IMR-90 (cell line): ENCODE measurements at regions not wholly inside any gene's neighbourhood (a gene's known extent, or its start where the extent isn't known, plus 50 kb on each side); places are given as distances from the start of the nearest gene placed in this dataset.

Experiments
- ATAC-seq: fragments of 200-7000 bp; cut with Tn5 transposase; 2 replicates; pipeline ENCODE4 v1.9.1; 2020; ENCODE audit warnings: low read depth, mild to moderate bottlenecking, moderate library complexity
- BruUV-seq: library from RNA; stranded (reverse); fragments of 400-500 nt; replicated peaks from 2 replicates; lab custom pipeline; 2021; lab: Mats Ljungman, UMichigan
- CTCF ChIA-PET: fragments of 300-600 bp; formaldehyde crosslinking; extraction: SDS; loops from one replicate; lab custom pipeline; 2021; ENCODE audit warnings: antibody characterized with exemption; lab: Yijun Ruan, JAX
- POLR2A ChIA-PET: fragments of 300-600 bp; sonication (Branson Sonifier 250); formaldehyde crosslinking; loops from one replicate; lab custom pipeline; 2022; ENCODE audit warnings: antibody characterized with exemption; ENCODE audit not compliant: unreplicated experiment; lab: Charles Lee
- DNase-seq: peaks from one replicate; pipeline ENCODE4 v3.0.0; 2013
- H2AFZ ChIP-seq: replicated peaks from 2 replicates; pipeline ENCODE3; 2013; ENCODE audit warnings: low read length, mild to moderate bottlenecking; ENCODE audit not compliant: poor library complexity
- H2AK5ac ChIP-seq: 2 replicates; pipeline ENCODE4 v1.6.1; 2013; ENCODE audit warnings: low read depth, low read length, inconsistent platforms
- H2AK9ac ChIP-seq: replicated peaks from 2 replicates; pipeline ENCODE3; 2013; ENCODE audit warnings: mild to moderate bottlenecking, low read depth, low read length, moderate library complexity; ENCODE audit not compliant: poor library complexity
- H2BK120ac ChIP-seq: 2 replicates; pipeline ENCODE4 v1.6.1; 2013; ENCODE audit warnings: low read depth, low read length, inconsistent platforms
- H2BK15ac ChIP-seq: 3 replicates; pipeline ENCODE4 v1.6.1; 2013; ENCODE audit warnings: low read depth, low read length, inconsistent platforms
- H2BK20ac ChIP-seq: 2 replicates; pipeline ENCODE4 v1.6.1; 2013; ENCODE audit warnings: low read depth, mild to moderate bottlenecking, inconsistent platforms, low read length, moderate library complexity
- H2BK5ac ChIP-seq: 2 replicates; pipeline ENCODE4 v1.6.1; 2013; ENCODE audit warnings: mild to moderate bottlenecking, low read depth, low read length, inconsistent platforms; ENCODE audit not compliant: poor library complexity, severe bottlenecking
- H3K14ac ChIP-seq: replicated peaks from 2 replicates; pipeline ENCODE4 v1.6.1; 2013; ENCODE audit warnings: low read depth, low read length, inconsistent platforms
- H3K18ac ChIP-seq: 2 replicates; pipeline ENCODE4 v1.6.1; 2013; ENCODE audit warnings: low read depth, low read length, control low read depth
- H3K23ac ChIP-seq: 2 replicates; pipeline ENCODE4 v1.6.1; 2013; ENCODE audit warnings: low read depth, low read length, inconsistent platforms
- H3K27ac ChIP-seq: 2 replicates; pipeline ENCODE4 v1.5.1; 2013; ENCODE audit warnings: mild to moderate bottlenecking, control low read depth, low read length; ENCODE audit not compliant: insufficient read depth
- H3K27me3 ChIP-seq: 2 replicates; pipeline ENCODE4 v1.6.1; 2013; ENCODE audit warnings: low read length; ENCODE audit not compliant: control insufficient read depth, insufficient read depth
- H3K36me3 ChIP-seq: 2 replicates; pipeline ENCODE4 v1.6.1; 2013; ENCODE audit warnings: low read length, mixed read lengths; ENCODE audit not compliant: control insufficient read depth, insufficient read depth
- H3K4ac ChIP-seq: 2 replicates; pipeline ENCODE4 v1.6.1; 2013; ENCODE audit warnings: low read depth, low read length, inconsistent platforms
- H3K4me1 ChIP-seq: 2 replicates; pipeline ENCODE4 v1.6.1; 2013; ENCODE audit warnings: low read length, mixed read lengths; ENCODE audit not compliant: control insufficient read depth, insufficient read depth
- H3K4me2 ChIP-seq: 2 replicates; pipeline ENCODE4 v1.6.1; 2013; ENCODE audit warnings: low read depth, mild to moderate bottlenecking, control low read depth, low read length, moderate library complexity
- H3K4me3 ChIP-seq: 2 replicates; pipeline ENCODE4 v1.5.1; 2013; ENCODE audit warnings: low read depth, mild to moderate bottlenecking, control low read depth, low read length, moderate library complexity; ENCODE audit not compliant: insufficient read depth
- H3K56ac ChIP-seq: 2 replicates; pipeline ENCODE4 v1.6.1; 2013; ENCODE audit warnings: low read length, inconsistent platforms; ENCODE audit not compliant: insufficient read depth; ENCODE audit errors: extremely low read depth
- H3K79me1 ChIP-seq, 2 experiments: 2 replicates each; pipeline ENCODE4 v1.6.1; 2013; ENCODE audit warnings: low read length in 2 of 2, inconsistent platforms in 1 of 2, low read depth in 1 of 2
- H3K9ac ChIP-seq: 2 replicates; pipeline ENCODE4 v1.6.1; 2013; ENCODE audit warnings: low read depth, low read length, control low read depth
- H3K9me1 ChIP-seq: 2 replicates; pipeline ENCODE4 v1.6.1; 2013; ENCODE audit warnings: low read length, inconsistent platforms; ENCODE audit not compliant: insufficient read depth
- H3K9me3 ChIP-seq: 2 replicates; pipeline ENCODE4 v1.6.1; 2013; ENCODE audit warnings: low read length; ENCODE audit not compliant: control insufficient read depth, insufficient read depth
- H4K20me1 ChIP-seq: 2 replicates; pipeline ENCODE4 v1.6.1; 2013; ENCODE audit warnings: low read length, inconsistent platforms; ENCODE audit not compliant: insufficient read depth
- H4K5ac ChIP-seq: 2 replicates; pipeline ENCODE4 v1.6.1; 2013; ENCODE audit warnings: mild to moderate bottlenecking, low read depth, low read length, control low read depth
- H4K8ac ChIP-seq, 2 experiments: 2 replicates each; pipeline ENCODE4 v1.6.1; 2013; ENCODE audit warnings: low read depth in 2 of 2, low read length in 2 of 2, control low read depth in 1 of 2, inconsistent platforms in 1 of 2
- H4K91ac ChIP-seq: 2 replicates; pipeline ENCODE4 v1.6.1; 2013; ENCODE audit warnings: low read depth, low read length, inconsistent platforms; ENCODE audit not compliant: insufficient read depth
- BHLHE40 ChIP-seq: fragments of 150-350 bp; IDR thresholded peaks from 2 replicates; pipeline ENCODE4 v1.6.1; 2016; ENCODE audit warnings: mild to moderate bottlenecking, low read depth, low read length
- CHD1 ChIP-seq: IDR thresholded peaks from 2 replicates; pipeline ENCODE4 v1.6.1; 2012; ENCODE audit warnings: low read depth, low read length, improper control_type of control experiment
- MAFK ChIP-seq: IDR thresholded peaks from 2 replicates; pipeline ENCODE4 v1.6.1; 2012; ENCODE audit warnings: low read depth, low read length, improper control_type of control experiment
- MAZ ChIP-seq: IDR thresholded peaks from 2 replicates; pipeline ENCODE4 v1.6.1; 2012; ENCODE audit warnings: low read depth, mild to moderate bottlenecking, low read length, improper control_type of control experiment, moderate library complexity, borderline replicate concordance
- NFE2L2 ChIP-seq: fragments of 150-350 bp; IDR thresholded peaks from 2 replicates; pipeline ENCODE4 v1.6.1; 2016; ENCODE audit warnings: low read depth, mild to moderate bottlenecking, low read length
- RAD21 ChIP-seq: IDR thresholded peaks from 2 replicates; pipeline ENCODE4 v1.6.1; 2012; ENCODE audit warnings: low read length, improper control_type of control experiment
- RFX5 ChIP-seq: IDR thresholded peaks from 2 replicates; pipeline ENCODE4 v1.8.0; 2012; ENCODE audit warnings: low read depth, mild to moderate bottlenecking, low read length, moderate library complexity
- WGBS, 2 experiments: methylation state at CpG; one replicate each; pipeline versions ENCODE4 v1.1.5 to v1.1.7; 2013; ENCODE audit warnings: missing lambda C conversion rate in 2 of 2; ENCODE audit not compliant: insufficient read length in 1 of 2; ENCODE audit errors: extremely low coverage in 2 of 2; 5-methylcytosine and 5-hydroxymethylcytosine counted together
- dilution Hi-C: fragments of 300-500 bp; cut with HindIII; formaldehyde crosslinking; loops from one replicate; pipeline ENCODE4 v1.14.3; 2018; ENCODE audit warnings: low sequenced_read_pairs; ENCODE audit not compliant: unreplicated experiment
- in situ Hi-C: fragments of 300-500 bp; cut with MboI; formaldehyde crosslinking; loops from 3 replicates; pipeline ENCODE4 v1.14.3; 2019; ENCODE audit warnings: low sequenced_read_pairs, inconsistent platforms, mixed read lengths
- intact Hi-C: fragments of 100-400 bp; cut with micrococcal nuclease; formaldehyde crosslinking; loops from 2 replicates; pipeline ENCODE4 v1.10.0; 2022
- TF ChIP-seq, protein P1 (sequence below): conservative IDR thresholded peaks from 2 replicates; pipeline ENCODE4 v1.5.1; 2012; ENCODE audit warnings: mild to moderate bottlenecking, low read depth, low read length, improper control_type of control experiment
- TF ChIP-seq, protein P2 (sequence below): fragments of 150-350 bp; IDR thresholded peaks from 2 replicates; pipeline ENCODE4 v1.6.1; 2017; ENCODE audit warnings: mild to moderate bottlenecking, antibody characterized with exemption, low read length, low read depth

DNA sequence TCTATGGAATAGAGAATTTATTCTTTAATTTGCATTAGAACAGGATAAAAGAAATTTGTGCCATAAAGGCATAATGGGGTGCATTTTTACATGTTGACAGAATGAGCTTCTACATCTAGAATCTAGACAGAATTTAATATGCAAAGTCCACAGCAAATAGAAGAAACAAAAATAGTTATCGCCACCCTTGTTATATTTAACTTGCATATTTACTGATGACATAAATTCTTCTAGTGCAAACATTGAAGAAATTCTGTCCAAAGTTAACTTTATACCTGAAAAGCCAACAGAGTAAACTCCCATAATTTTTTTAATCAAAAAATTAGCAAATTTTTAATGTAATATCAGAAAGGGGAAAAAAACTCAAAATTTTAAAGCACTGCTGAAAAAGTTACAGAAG is 213.7 kb upstream of the ALCAM start:
- Histone ChIP-seq H4K20me1 (no peaks in the 10 kb centered on the region), H2AK5ac (no peak overlapping the region), H3K23ac (no peak overlapping the region), H3K4me1 (peaks cover 2% of the 10 kb centered on the region; the same call in 1 of the 2 replicates), H3K56ac (no peak overlapping the region), H3K14ac (no peak overlapping the region), H3K4ac (no peak overlapping the region), H3K27ac (no peak overlapping the region), H3K36me3 (no peaks in the 10 kb centered on the region), H4K8ac (no peak overlapping the region), H3K27me3 (no peaks in the 10 kb centered on the region), H4K91ac (no peak overlapping the region), H3K9me3 (no peaks in the 10 kb centered on the region; the same call in 1 of the 2 replicates), H3K4me2 (no peak overlapping the region), H3K9me1 (no peaks in the 10 kb centered on the region), H2BK120ac (no peak overlapping the region), H2BK15ac (no peak overlapping the region), H3K4me3 (no peak overlapping the region), H2BK20ac (no peak overlapping the region), H3K79me1 (no peaks in the 10 kb centered on the region), H2AK9ac (no peak overlapping the region), H3K18ac (no peak overlapping the region), H4K5ac (no peak overlapping the region), H3K9ac (no peak overlapping the region), H2BK5ac (no peak overlapping the region), H2AFZ (no peak overlapping the region)
- WGBS, 2 experiments = no CpG with 5 or more reads among the region's 1 CpG
- dilution Hi-C loops (no loop called here), in situ Hi-C loops (no loop called here), intact Hi-C loops (no loop called here)
- POLR2A ChIA-PET = no interaction called here
- DNase-seq = no peak
- TF ChIP-seq MAFK = no peak
- no peak for TF ChIP-seq RAD21
- TF ChIP-seq RFX5 = no peak
- no peak for TF ChIP-seq NFE2L2
- TF ChIP-seq, protein P1, sequence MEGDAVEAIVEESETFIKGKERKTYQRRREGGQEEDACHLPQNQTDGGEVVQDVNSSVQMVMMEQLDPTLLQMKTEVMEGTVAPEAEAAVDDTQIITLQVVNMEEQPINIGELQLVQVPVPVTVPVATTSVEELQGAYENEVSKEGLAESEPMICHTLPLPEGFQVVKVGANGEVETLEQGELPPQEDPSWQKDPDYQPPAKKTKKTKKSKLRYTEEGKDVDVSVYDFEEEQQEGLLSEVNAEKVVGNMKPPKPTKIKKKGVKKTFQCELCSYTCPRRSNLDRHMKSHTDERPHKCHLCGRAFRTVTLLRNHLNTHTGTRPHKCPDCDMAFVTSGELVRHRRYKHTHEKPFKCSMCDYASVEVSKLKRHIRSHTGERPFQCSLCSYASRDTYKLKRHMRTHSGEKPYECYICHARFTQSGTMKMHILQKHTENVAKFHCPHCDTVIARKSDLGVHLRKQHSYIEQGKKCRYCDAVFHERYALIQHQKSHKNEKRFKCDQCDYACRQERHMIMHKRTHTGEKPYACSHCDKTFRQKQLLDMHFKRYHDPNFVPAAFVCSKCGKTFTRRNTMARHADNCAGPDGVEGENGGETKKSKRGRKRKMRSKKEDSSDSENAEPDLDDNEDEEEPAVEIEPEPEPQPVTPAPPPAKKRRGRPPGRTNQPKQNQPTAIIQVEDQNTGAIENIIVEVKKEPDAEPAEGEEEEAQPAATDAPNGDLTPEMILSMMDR = no peak
- TF ChIP-seq, protein P2, sequence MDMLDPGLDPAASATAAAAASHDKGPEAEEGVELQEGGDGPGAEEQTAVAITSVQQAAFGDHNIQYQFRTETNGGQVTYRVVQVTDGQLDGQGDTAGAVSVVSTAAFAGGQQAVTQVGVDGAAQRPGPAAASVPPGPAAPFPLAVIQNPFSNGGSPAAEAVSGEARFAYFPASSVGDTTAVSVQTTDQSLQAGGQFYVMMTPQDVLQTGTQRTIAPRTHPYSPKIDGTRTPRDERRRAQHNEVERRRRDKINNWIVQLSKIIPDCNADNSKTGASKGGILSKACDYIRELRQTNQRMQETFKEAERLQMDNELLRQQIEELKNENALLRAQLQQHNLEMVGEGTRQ = no peak
- TF ChIP-seq CHD1 = no peak
- TF ChIP-seq BHLHE40 = no peak
- TF ChIP-seq MAZ = no peak
- CTCF ChIA-PET = no interaction called here
- ATAC-seq = no peak
- no TSS peak for BruUV-seq
